GM20431 (cell line): ENCODE measurements at regions not wholly inside any gene's neighbourhood (a gene's known extent, or its start where the extent isn't known, plus 50 kb on each side); places are given as distances from the start of the nearest gene placed in this dataset.

Experiments used
- in situ Hi-C: fragments of 300-500 bp; cut with MseI, MboI; formaldehyde crosslinking; loops from one replicate; pipeline ENCODE4 v1.15.0; 2020; ENCODE audit warnings: low sequenced_read_pairs; ENCODE audit not compliant: unreplicated experiment

GRCh38 chr4:144901141-144901540 is 196.9 kb downstream of the ANAPC10 start:
- in situ Hi-C loops: no loop called here

- in situ Hi-C loops: no loop called here
These were observed 195.4 kb downstream of the ANAPC10 start for GRCh38 chr4:144902614-144903013.

GRCh38 chr4:144903953-144904711 is 193.9 kb downstream of the ANAPC10 start:
- in situ Hi-C loops: no loop called here

- in situ Hi-C loops: no loop called here
These were observed 192.7 kb downstream of the ANAPC10 start for GRCh38 chr4:144905286-144905685.

- in situ Hi-C loops: no loop called here
These were observed 191.6 kb downstream of the ANAPC10 start for GRCh38 chr4:144906181-144906925.

- in situ Hi-C loops: no loop called here
These were observed 187.3 kb downstream of the ANAPC10 start for GRCh38 chr4:144910723-144911122.
